ENCODE measurements at regions not wholly inside any gene's neighbourhood (a gene's known extent, or its start where the extent isn't known, plus 50 kb on each side); places are given as distances from the start of the nearest gene placed in this dataset.

- H3K27me3 Mint-ChIP-seq (ENCODE audit: unreplicated experiment) = no peaks in the 10 kb centered on the region
- no peak for DNase-seq (ENCODE audit: low spot score)
- no peak overlapping the region for H3K27ac Mint-ChIP-seq (ENCODE audit: unreplicated experiment)
- no peaks in the 10 kb centered on the region for H3K9me3 Mint-ChIP-seq (ENCODE audit: unreplicated experiment)
- no peaks in the 10 kb centered on the region for H3K36me3 Mint-ChIP-seq (ENCODE audit: low read depth, unreplicated experiment)
- H3K4me1 Mint-ChIP-seq (ENCODE audit: unreplicated experiment) = no peaks in the 10 kb centered on the region
- H3K4me3 Mint-ChIP-seq (ENCODE audit: unreplicated experiment) = no peak overlapping the region
- TF ChIP-seq CTCF (IDR thresholded peaks at IDR 0.05; ENCODE audit: unreplicated experiment) = no peak
Measured at GRCh38 chr1:173332026-173332425, 124.9 kb upstream of the TNFSF4 start.

GRCh38 chr1:173333581-173333980, 126.5 kb upstream of the TNFSF4 start:
- no peak for DNase-seq (ENCODE audit: low spot score)
- Mint-ChIP-seq H3K27me3 (ENCODE audit: unreplicated experiment) (no peaks in the 10 kb centered on the region), H3K4me3 (ENCODE audit: unreplicated experiment) (no peak overlapping the region), H3K4me1 (ENCODE audit: unreplicated experiment) (no peaks in the 10 kb centered on the region), H3K9me3 (ENCODE audit: unreplicated experiment) (no peaks in the 10 kb centered on the region), H3K27ac (ENCODE audit: unreplicated experiment) (no peak overlapping the region), H3K36me3 (ENCODE audit: low read depth, unreplicated experiment) (no peaks in the 10 kb centered on the region)
- no peak for TF ChIP-seq CTCF (IDR thresholded peaks at IDR 0.05; ENCODE audit: unreplicated experiment)

GRCh38 chr1:173337126-173337525, 130.0 kb upstream of the TNFSF4 start:
- H3K9me3 Mint-ChIP-seq (ENCODE audit: unreplicated experiment) = no peaks in the 10 kb centered on the region
- no peaks in the 10 kb centered on the region for H3K36me3 Mint-ChIP-seq (ENCODE audit: low read depth, unreplicated experiment)
- H3K27me3 Mint-ChIP-seq (ENCODE audit: unreplicated experiment) = no peaks in the 10 kb centered on the region
- DNase-seq (ENCODE audit: low spot score) = no peak
- no peak overlapping the region for H3K4me3 Mint-ChIP-seq (ENCODE audit: unreplicated experiment)
- no peak overlapping the region for H3K27ac Mint-ChIP-seq (ENCODE audit: unreplicated experiment)
- TF ChIP-seq CTCF (IDR thresholded peaks at IDR 0.05; ENCODE audit: unreplicated experiment) = no peak
- no peaks in the 10 kb centered on the region for H3K4me1 Mint-ChIP-seq (ENCODE audit: unreplicated experiment)

- Mint-ChIP-seq H3K4me1 (ENCODE audit: unreplicated experiment) (no peaks in the 10 kb centered on the region), H3K9me3 (ENCODE audit: unreplicated experiment) (no peaks in the 10 kb centered on the region), H3K27me3 (ENCODE audit: unreplicated experiment) (no peaks in the 10 kb centered on the region), H3K36me3 (ENCODE audit: low read depth, unreplicated experiment) (no peaks in the 10 kb centered on the region), H3K4me3 (ENCODE audit: unreplicated experiment) (no peak overlapping the region), H3K27ac (ENCODE audit: unreplicated experiment) (no peak overlapping the region)
- no peak for TF ChIP-seq CTCF (IDR thresholded peaks at IDR 0.05; ENCODE audit: unreplicated experiment)
- no peak for DNase-seq (ENCODE audit: low spot score)
Measured at GRCh38 chr1:173341307-173341706, 134.2 kb upstream of the TNFSF4 start.

GRCh38 chr1:173341971-173342370, 134.8 kb upstream of the TNFSF4 start:
- no peaks in the 10 kb centered on the region for H3K27me3 Mint-ChIP-seq (ENCODE audit: unreplicated experiment)
- H3K4me1 Mint-ChIP-seq (ENCODE audit: unreplicated experiment) = no peaks in the 10 kb centered on the region
- H3K36me3 Mint-ChIP-seq (ENCODE audit: low read depth, unreplicated experiment) = no peaks in the 10 kb centered on the region
- no peaks in the 10 kb centered on the region for H3K9me3 Mint-ChIP-seq (ENCODE audit: unreplicated experiment)
- H3K4me3 Mint-ChIP-seq (ENCODE audit: unreplicated experiment) = no peak overlapping the region
- no peak for TF ChIP-seq CTCF (IDR thresholded peaks at IDR 0.05; ENCODE audit: unreplicated experiment)
- no peak overlapping the region for H3K27ac Mint-ChIP-seq (ENCODE audit: unreplicated experiment)
- no peak for DNase-seq (ENCODE audit: low spot score)
